Panc1 (cell line): ENCODE measurements at regions not wholly inside any gene's neighbourhood (a gene's known extent, or its start where the extent isn't known, plus 50 kb on each side); places are given as distances from the start of the nearest gene placed in this dataset.

Experiments
- ATAC-seq: fragments of 200-7000 bp; cut with Tn5 transposase; 2 replicates; pipeline ENCODE4 v1.9.1; 2020; ENCODE audit warnings: mild to moderate bottlenecking, moderate library complexity
- BruUV-seq: library from RNA; stranded (reverse); fragments of 400-500 nt; replicated peaks from 2 replicates; lab custom pipeline; 2021; lab: Mats Ljungman, UMichigan
- CTCF ChIA-PET: fragments of 300-600 bp; sonication (Branson Sonifier 250); formaldehyde crosslinking; loops from one replicate; lab custom pipeline; 2022; ENCODE audit warnings: antibody characterized with exemption; lab: Charles Lee
- POLR2A ChIA-PET: fragments of 300-600 bp; sonication (Branson Sonifier 250); formaldehyde crosslinking; loops from one replicate; lab custom pipeline; 2022; ENCODE audit warnings: antibody characterized with exemption; lab: Charles Lee
- DNase-seq: peaks from one replicate; pipeline ENCODE4 v3.0.0-alpha.2; 2010; ENCODE audit warnings: low read depth, low spot score
- H3K27ac ChIP-seq: 2 replicates; pipeline ENCODE4 v1.5.1; 2011; ENCODE audit warnings: mild to moderate bottlenecking, low read length, inconsistent platforms
- H3K27me3 ChIP-seq: fragments of 200-500 bp; sonication (Bioruptor generic); 2 replicates; pipeline ENCODE4 v1.6.0; 2014; ENCODE audit warnings: low read length, inconsistent platforms; ENCODE audit not compliant: control insufficient read depth, insufficient read depth
- H3K36me3 ChIP-seq: fragments of 200-500 bp; sonication (Bioruptor generic); 2 replicates; pipeline ENCODE4 v1.5.1; 2014; ENCODE audit warnings: inconsistent platforms, mild to moderate bottlenecking, low read length, moderate library complexity; ENCODE audit not compliant: control insufficient read depth, insufficient read depth
- H3K4me1 ChIP-seq: 2 replicates; pipeline ENCODE4 v1.5.1; 2011; ENCODE audit warnings: inconsistent platforms, mild to moderate bottlenecking, low read length, moderate library complexity; ENCODE audit not compliant: control insufficient read depth, insufficient read depth
- H3K4me3 ChIP-seq, 2 experiments: 2 replicates each; pipeline ENCODE4 v1.5.1; 2011 to 2012; ENCODE audit warnings: low read depth in 2 of 2, low read length in 2 of 2, mild to moderate bottlenecking in 2 of 2, inconsistent platforms in 1 of 2, moderate library complexity in 1 of 2
- H3K9me3 ChIP-seq: fragments of 200-500 bp; sonication (Bioruptor generic); 2 replicates; pipeline ENCODE4 v1.5.1; 2014; ENCODE audit warnings: low read depth, mild to moderate bottlenecking, inconsistent platforms, low read length, moderate library complexity; ENCODE audit not compliant: control insufficient read depth, insufficient read depth
- CTCF ChIP-seq: fragments of 450-650 bp; IDR thresholded peaks from 2 replicates; pipeline ENCODE4 v1.5.1; 2017; ENCODE audit warnings: mild to moderate bottlenecking
- POLR2AphosphoS5 ChIP-seq: IDR thresholded peaks from 2 replicates; pipeline ENCODE4 v1.6.1; 2012; ENCODE audit warnings: mild to moderate bottlenecking, low read depth, low read length, moderate library complexity
- SIN3A ChIP-seq: IDR thresholded peaks from 2 replicates; pipeline ENCODE4 v1.6.1; 2012; ENCODE audit warnings: low read depth, mild to moderate bottlenecking, low read length, moderate library complexity, borderline replicate concordance; ENCODE audit not compliant: insufficient read depth
- TCF7L2 ChIP-seq: IDR thresholded peaks from 2 replicates; pipeline ENCODE4 v1.6.1; 2011; ENCODE audit warnings: mild to moderate bottlenecking, low read depth, low read length, inconsistent platforms
- in situ Hi-C: cut with HindIII; loops from 2 replicates; pipeline ENCODE4 v1.10.0; 2016; ENCODE audit warnings: low sequenced_read_pairs, low pct_unique_long_range_greater_than_20kb
- intact Hi-C: fragments of 100-400 bp; cut with micrococcal nuclease; formaldehyde crosslinking; loops from one replicate; pipeline ENCODE4 v1.10.0; 2022; ENCODE audit not compliant: unreplicated experiment
- TF ChIP-seq, protein P1 (sequence below), 2 experiments: IDR thresholded peaks; 2 replicates each; pipeline ENCODE4 v1.6.1; 2011 to 2012; ENCODE audit warnings: low read depth in 2 of 2, control low read depth in 1 of 2, low read length in 1 of 2, mild to moderate bottlenecking in 1 of 2, moderate library complexity in 1 of 2; ENCODE audit not compliant: insufficient read depth in 1 of 2

DNA sequence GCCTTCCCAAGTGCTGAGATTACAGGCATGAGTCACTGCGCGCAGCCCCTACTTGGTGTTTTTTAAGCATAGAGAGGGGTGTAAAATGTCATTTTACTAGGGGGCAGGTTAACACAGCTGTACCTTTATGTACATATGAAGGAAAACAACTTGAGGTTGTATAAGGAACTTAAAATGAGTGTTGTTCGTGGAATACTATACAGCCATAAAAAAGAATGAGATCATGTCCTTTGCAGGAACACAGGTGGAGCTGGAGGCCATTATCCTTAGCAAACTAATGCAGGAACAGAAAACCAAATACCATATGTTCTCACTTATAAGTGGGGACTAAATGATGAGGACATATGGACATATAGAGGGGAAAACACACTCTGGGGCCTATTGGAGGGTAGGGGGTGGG is 256.2 kb upstream of the C2CD4B start:
- Histone ChIP-seq H3K9me3 (no peaks in the 10 kb centered on the region), H3K27me3 (no peaks in the 10 kb centered on the region), H3K27ac (no peak overlapping the region), H3K4me1 (no peaks in the 10 kb centered on the region), H3K36me3 (no peaks in the 10 kb centered on the region), H3K4me3 (no peak overlapping the region)
- BruUV-seq: no TSS peak
- TF ChIP-seq TCF7L2 (no peak), CTCF (no peak), SIN3A (no peak), POLR2AphosphoS5 (no peak)
- TF ChIP-seq, protein P1, sequence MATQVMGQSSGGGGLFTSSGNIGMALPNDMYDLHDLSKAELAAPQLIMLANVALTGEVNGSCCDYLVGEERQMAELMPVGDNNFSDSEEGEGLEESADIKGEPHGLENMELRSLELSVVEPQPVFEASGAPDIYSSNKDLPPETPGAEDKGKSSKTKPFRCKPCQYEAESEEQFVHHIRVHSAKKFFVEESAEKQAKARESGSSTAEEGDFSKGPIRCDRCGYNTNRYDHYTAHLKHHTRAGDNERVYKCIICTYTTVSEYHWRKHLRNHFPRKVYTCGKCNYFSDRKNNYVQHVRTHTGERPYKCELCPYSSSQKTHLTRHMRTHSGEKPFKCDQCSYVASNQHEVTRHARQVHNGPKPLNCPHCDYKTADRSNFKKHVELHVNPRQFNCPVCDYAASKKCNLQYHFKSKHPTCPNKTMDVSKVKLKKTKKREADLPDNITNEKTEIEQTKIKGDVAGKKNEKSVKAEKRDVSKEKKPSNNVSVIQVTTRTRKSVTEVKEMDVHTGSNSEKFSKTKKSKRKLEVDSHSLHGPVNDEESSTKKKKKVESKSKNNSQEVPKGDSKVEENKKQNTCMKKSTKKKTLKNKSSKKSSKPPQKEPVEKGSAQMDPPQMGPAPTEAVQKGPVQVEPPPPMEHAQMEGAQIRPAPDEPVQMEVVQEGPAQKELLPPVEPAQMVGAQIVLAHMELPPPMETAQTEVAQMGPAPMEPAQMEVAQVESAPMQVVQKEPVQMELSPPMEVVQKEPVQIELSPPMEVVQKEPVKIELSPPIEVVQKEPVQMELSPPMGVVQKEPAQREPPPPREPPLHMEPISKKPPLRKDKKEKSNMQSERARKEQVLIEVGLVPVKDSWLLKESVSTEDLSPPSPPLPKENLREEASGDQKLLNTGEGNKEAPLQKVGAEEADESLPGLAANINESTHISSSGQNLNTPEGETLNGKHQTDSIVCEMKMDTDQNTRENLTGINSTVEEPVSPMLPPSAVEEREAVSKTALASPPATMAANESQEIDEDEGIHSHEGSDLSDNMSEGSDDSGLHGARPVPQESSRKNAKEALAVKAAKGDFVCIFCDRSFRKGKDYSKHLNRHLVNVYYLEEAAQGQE (IDR thresholded peaks at IDR 0.05; ENCODE audit: insufficient read depth in 1 of 2, low read depth in 2 of 2, low read length in 1 of 2): no peak
- in situ Hi-C loops (no loop called here), intact Hi-C loops (no loop called here)
- no peak for DNase-seq
- ChIA-PET CTCF (no interaction called here), POLR2A (no interaction called here)
- ATAC-seq: no peak

DNA sequence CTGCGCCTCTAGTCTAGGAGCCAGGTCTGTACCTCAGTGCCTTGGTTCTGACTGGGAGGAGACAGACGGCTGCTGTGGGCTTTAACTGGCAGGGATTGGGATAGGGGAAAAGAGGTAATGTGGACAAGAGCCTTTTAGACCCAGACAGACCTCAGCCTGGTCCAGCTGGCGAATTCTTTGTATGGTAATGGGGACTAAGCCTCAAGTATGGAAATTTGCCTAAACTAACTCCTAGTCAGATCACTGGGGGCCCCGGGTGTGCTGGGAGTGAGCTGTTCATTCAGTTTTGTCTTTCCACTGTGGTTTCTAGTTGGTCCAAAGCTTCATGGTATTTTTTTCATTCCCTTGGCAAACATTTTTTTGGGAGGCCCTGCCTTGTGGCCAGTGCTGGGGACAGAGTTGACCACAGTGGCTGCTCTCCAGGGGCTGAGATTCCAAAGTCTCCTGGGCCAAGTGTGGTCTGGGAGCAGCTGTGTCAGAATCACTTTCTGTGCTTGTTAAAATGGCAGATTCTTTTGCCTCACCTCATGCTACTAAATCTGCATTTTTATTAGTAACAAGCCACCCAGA is 261.4 kb upstream of the C2CD4B start:
- BruUV-seq: no TSS peak
- TF ChIP-seq POLR2AphosphoS5: no peak
- Histone ChIP-seq H3K27me3 (no peaks in the 10 kb centered on the region), H3K4me3 (no peak overlapping the region), H3K9me3 (no peaks in the 10 kb centered on the region), H3K4me1 (no peaks in the 10 kb centered on the region), H3K27ac (no peak overlapping the region), H3K36me3 (no peaks in the 10 kb centered on the region)
- ATAC-seq (no peak), DNase-seq (no peak)
- in situ Hi-C loops (no loop called here), intact Hi-C loops (no loop called here)
- POLR2A ChIA-PET: no interaction called here
- CTCF ChIA-PET: no interaction called here

DNA sequence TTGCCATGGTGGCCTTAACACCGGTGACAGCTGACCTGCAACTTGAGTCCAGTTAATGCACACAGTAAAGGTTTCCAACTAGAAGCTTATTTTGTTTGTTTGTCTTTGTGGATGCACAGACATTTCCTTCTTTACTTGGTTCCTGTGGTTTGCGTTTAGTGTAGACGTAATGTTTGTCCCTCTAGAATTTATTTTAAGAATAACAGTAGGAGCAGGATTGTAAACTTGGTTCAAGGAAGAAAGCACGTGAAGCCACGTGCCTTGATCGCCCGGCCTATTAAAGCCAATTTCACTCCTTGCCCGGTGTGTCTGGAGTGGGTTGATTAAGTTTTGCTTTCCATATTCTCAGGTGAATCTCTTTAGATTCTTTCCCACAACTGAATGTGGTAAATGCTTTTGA is 263.2 kb upstream of the C2CD4B start:
- Histone ChIP-seq H3K4me1 (no peaks in the 10 kb centered on the region), H3K9me3 (no peaks in the 10 kb centered on the region), H3K27me3 (no peaks in the 10 kb centered on the region), H3K27ac (no peak overlapping the region), H3K4me3 (no peak overlapping the region), H3K36me3 (no peaks in the 10 kb centered on the region)
- DNase-seq (no peak), ATAC-seq (no peak)
- in situ Hi-C loops: no loop called here
- ChIA-PET CTCF (interaction anchor here (0.5 kb wide), 1 partner anchor 314 kb away, joined by 3 read pairs; no protein-coding TSS in a partner anchor), POLR2A (no interaction called here)
- BruUV-seq: no TSS peak
- intact Hi-C loops: no loop called here
- TF ChIP-seq, protein P1 (IDR thresholded peaks at IDR 0.05; ENCODE audit: insufficient read depth in 1 of 2, low read depth in 2 of 2, low read length in 1 of 2): no peak
- TF ChIP-seq CTCF: no peak
- TF ChIP-seq TCF7L2: no peak
- no peak for TF ChIP-seq POLR2AphosphoS5
- TF ChIP-seq SIN3A: no peak
